NCI-H1417 (cell line): ENCODE measurements at regions not wholly inside any gene's neighbourhood (a gene's known extent, or its start where the extent isn't known, plus 50 kb on each side); places are given as distances from the start of the nearest gene placed in this dataset.

ENCODE experiments used
- DNase-seq, 3 experiments: peaks; one replicate each; lab custom pipeline; 2025; lab: John Stamatoyannopoulos, UW

- peak; percentile 66 to 98 (median 93) for DNase-seq
Measured at GRCh38 chr9:117487555-117488175, 72.8 kb upstream of the ASTN2 start.

GRCh38 chr9:117486426-117486825, 71.6 kb upstream of the ASTN2 start:
- DNase-seq, result no peak

- peak in 1 of 3 experiments; percentile 15 for DNase-seq
Measured at GRCh38 chr9:117485176-117485575, 70.3 kb upstream of the ASTN2 start.

- no peak for DNase-seq
Measured at GRCh38 chr9:117480729-117481128, 65.9 kb upstream of the ASTN2 start.

GRCh38 chr9:117480253-117480652, 65.4 kb upstream of the ASTN2 start:
- no peak for DNase-seq

- no peak for DNase-seq
Measured at GRCh38 chr9:117473293-117473692, 58.4 kb upstream of the ASTN2 start.

GRCh38 chr9:117470902-117471301, 56.0 kb upstream of the ASTN2 start:
- no peak for DNase-seq

GRCh38 chr9:117470455-117470854, 55.6 kb upstream of the ASTN2 start:
- DNase-seq, result no peak

GRCh38 chr9:117466111-117466510, 51.3 kb upstream of the ASTN2 start:
- DNase-seq, result peak in 1 of 3 experiments; percentile 32

- no peak for DNase-seq
Measured at GRCh38 chr9:117465706-117466105, 50.8 kb upstream of the ASTN2 start.

GRCh38 chr9:117464941-117465616, 50.2 kb upstream of the ASTN2 start:
- DNase-seq, result no peak
